Body of pancreas (tissue), 4 donors: ENCODE measurements at regions not wholly inside any gene's neighbourhood (a gene's known extent, or its start where the extent isn't known, plus 50 kb on each side); places are given as distances from the start of the nearest gene placed in this dataset.

Experiments used
- ATAC-seq: fragments of 150-250 bp; one replicate; pipeline ENCODE4 v1.9.1; 2016
- DNase-seq, 4 donors: peaks; one replicate each; pipeline ENCODE4 v3.0.0-alpha.2; 2019
- H3K27ac ChIP-seq, 4 donors: fragments of 200-600 bp; sonication (generic); 1 replicate in 3 of 4; 2 replicates in 1 of 4; pipeline versions ENCODE4 v1.5.1 to v1.6.1; 2016 to 2019; ENCODE audit warnings: mild to moderate bottlenecking in 1 of 4, mixed read lengths in 1 of 4, moderate library complexity in 1 of 4
- H3K27me3 ChIP-seq, 2 donors: fragments of 200-600 bp; sonication (generic); one replicate each; pipeline ENCODE4 v1.6.0; 2016; ENCODE audit warnings: mild to moderate bottlenecking in 1 of 2
- H3K36me3 ChIP-seq, 2 donors: fragments of 200-600 bp; sonication (generic); replicated peaks in 1 of 2; 2 replicates each; pipeline ENCODE4 v1.5.1; 2016; ENCODE audit warnings: low read depth in 2 of 2; ENCODE audit not compliant: insufficient read depth in 1 of 2
- H3K4me1 ChIP-seq: fragments of 200-600 bp; sonication (generic); one replicate; pipeline ENCODE4 v1.6.0; 2016
- H3K4me3 ChIP-seq, 2 donors: fragments of 200-600 bp; sonication (generic); 1 replicate in 1 of 2; 2 replicates in 1 of 2; pipeline ENCODE4 v1.5.1; 2016 to 2019
- H3K9me3 ChIP-seq, 3 donors: fragments of 200-600 bp; sonication (generic); 1 replicate in 2 of 3; 2 replicates in 1 of 3; pipeline ENCODE4 v1.5.1; 2016
- POLR2A ChIP-seq, 3 donors: fragments of 450-650 bp; IDR thresholded peaks; one replicate each; pipeline ENCODE4 v1.6.1; 2016; ENCODE audit warnings: antibody characterized with exemption in 3 of 3, mild to moderate bottlenecking in 2 of 3
- WGBS, 2 donors: methylation state at CpG; one replicate each; pipeline ENCODE4 v1.1.5; 2017; 5-methylcytosine and 5-hydroxymethylcytosine counted together
- intact Hi-C: fragments of 100-400 bp; cut with DNase I; formaldehyde crosslinking; loops from one replicate; pipeline ENCODE4 v1.15.1; 2023
- TF ChIP-seq, protein P1 (sequence below), 7 experiments: fragments of 450-650 bp in 4 of 7; fragments of 200-600 bp in 3 of 7; sonication (generic) in 3 of 7; IDR thresholded peaks; one replicate each; pipeline ENCODE4 v1.5.1; 2016 to 2019; ENCODE audit warnings: antibody characterized with exemption in 7 of 7

DNA sequence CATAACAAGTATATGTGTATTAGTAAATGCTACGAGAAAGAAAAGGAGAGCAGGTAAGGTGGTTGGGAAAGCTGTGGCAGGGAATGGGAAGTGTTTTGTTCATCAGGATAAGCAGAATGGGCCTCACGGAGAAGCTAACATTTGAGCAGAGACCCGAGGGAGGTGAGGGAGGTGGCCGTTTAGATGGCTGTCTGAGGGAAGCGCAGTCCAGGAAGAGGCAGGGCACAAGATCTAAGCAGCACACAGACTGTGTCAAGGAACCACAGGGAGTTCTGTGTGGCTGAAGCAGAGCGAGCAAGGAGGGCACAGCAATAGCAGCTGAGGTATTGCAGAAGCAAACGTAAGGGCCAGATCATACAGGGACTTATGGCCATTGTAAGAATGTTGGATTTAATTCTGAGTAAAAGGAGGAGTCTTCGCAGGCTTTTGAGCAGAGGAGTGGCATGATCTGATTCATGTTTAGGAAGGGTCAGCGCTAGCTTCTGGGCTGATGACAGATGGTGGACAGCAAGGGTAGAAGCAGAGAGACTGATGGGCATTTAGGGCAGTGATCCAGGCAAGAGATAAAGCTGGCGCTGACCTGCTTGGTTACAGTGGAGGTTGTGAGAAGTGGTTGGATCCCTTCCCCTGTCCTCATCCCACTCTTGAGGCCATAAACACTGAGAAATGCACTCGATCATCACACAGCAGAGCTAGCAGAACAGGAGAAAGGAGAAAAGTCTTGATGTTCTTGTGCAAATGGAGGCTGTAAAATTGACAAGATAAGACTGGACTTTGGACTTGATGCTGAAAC is 199.9 kb downstream of the LACC1 start:
- Histone ChIP-seq H3K27me3 (no peaks in the 10 kb centered on the region), H3K9me3 (no peaks in the 10 kb centered on the region), H3K4me3 (no peak overlapping the region), H3K36me3 (no peaks in the 10 kb centered on the region), H3K27ac (no peak overlapping the region), H3K4me1 (no peaks in the 10 kb centered on the region)
- TF ChIP-seq, protein P1, sequence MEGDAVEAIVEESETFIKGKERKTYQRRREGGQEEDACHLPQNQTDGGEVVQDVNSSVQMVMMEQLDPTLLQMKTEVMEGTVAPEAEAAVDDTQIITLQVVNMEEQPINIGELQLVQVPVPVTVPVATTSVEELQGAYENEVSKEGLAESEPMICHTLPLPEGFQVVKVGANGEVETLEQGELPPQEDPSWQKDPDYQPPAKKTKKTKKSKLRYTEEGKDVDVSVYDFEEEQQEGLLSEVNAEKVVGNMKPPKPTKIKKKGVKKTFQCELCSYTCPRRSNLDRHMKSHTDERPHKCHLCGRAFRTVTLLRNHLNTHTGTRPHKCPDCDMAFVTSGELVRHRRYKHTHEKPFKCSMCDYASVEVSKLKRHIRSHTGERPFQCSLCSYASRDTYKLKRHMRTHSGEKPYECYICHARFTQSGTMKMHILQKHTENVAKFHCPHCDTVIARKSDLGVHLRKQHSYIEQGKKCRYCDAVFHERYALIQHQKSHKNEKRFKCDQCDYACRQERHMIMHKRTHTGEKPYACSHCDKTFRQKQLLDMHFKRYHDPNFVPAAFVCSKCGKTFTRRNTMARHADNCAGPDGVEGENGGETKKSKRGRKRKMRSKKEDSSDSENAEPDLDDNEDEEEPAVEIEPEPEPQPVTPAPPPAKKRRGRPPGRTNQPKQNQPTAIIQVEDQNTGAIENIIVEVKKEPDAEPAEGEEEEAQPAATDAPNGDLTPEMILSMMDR (IDR thresholded peaks at IDR 0.05), result no peak
- TF ChIP-seq POLR2A (IDR thresholded peaks at IDR 0.05), result no peak
- intact Hi-C loops, result no loop called here
- DNase-seq, result no peak
- no peak for ATAC-seq
- WGBS, 2 donors, result 73 to 81% methylated on average over 11 of the region's 11 CpGs

GRCh38 chr13:44084146-44084545 is 204.4 kb downstream of the LACC1 start:
- TF ChIP-seq POLR2A (IDR thresholded peaks at IDR 0.05), result no peak
- TF ChIP-seq, protein P1 (IDR thresholded peaks at IDR 0.05), result no peak
- ATAC-seq (no peak), DNase-seq (no peak)
- Histone ChIP-seq H3K27ac (no peak overlapping the region), H3K9me3 (no peaks in the 10 kb centered on the region), H3K27me3 (no peaks in the 10 kb centered on the region), H3K4me1 (no peaks in the 10 kb centered on the region), H3K4me3 (no peak overlapping the region), H3K36me3 (no peaks in the 10 kb centered on the region)
- WGBS, 2 donors, result 77 to 79% methylated on average over 3 of the region's 3 CpGs
- intact Hi-C loops, result no loop called here

DNA sequence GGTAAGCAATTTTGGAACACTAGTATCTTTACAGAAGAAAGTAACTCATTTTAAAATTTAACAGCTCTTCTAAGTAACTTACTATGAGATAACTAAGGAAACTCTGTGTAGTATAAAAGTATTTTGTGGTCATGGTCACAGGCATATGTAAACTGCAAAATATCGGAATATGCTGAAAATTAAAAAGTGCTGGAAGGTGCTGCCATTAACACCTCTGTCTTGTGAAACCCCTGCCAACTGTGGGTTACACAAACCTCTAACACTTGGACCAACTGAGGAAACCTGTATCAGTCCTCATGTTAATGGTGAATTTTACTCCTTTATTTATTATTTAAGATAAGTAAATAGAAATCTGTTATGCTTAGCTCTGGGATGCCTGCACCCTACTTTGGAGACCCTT is 206.7 kb downstream of the LACC1 start:
- no peak overlapping the region for H3K4me3 ChIP-seq
- no peaks in the 10 kb centered on the region for H3K36me3 ChIP-seq
- intact Hi-C loops, result no loop called here
- no peak overlapping the region for H3K27ac ChIP-seq
- H3K27me3 ChIP-seq, result no peaks in the 10 kb centered on the region
- no peaks in the 10 kb centered on the region for H3K9me3 ChIP-seq
- TF ChIP-seq, protein P1 (IDR thresholded peaks at IDR 0.05), result no peak
- TF ChIP-seq POLR2A (IDR thresholded peaks at IDR 0.05), result no peak
- DNase-seq (no peak), ATAC-seq (no peak)
- H3K4me1 ChIP-seq, result no peaks in the 10 kb centered on the region
- WGBS, 2 donors, result 83 to 89% methylated on average over 1 of the region's 1 CpG

- DNase-seq (no peak), ATAC-seq (no peak)
- Histone ChIP-seq H3K27me3 (no peaks in the 10 kb centered on the region), H3K4me3 (no peak overlapping the region), H3K36me3 (no peaks in the 10 kb centered on the region), H3K9me3 (no peaks in the 10 kb centered on the region), H3K27ac (no peak overlapping the region), H3K4me1 (no peaks in the 10 kb centered on the region)
- 52 to 71% methylated on average over 3 to 4 of the region's 4 CpGs for WGBS, 2 donors
- TF ChIP-seq, protein P1 (IDR thresholded peaks at IDR 0.05), result no peak
- TF ChIP-seq POLR2A (IDR thresholded peaks at IDR 0.05), result no peak
- intact Hi-C loops, result no loop called here
Measured at GRCh38 chr13:44088411-44088810, 208.7 kb downstream of the LACC1 start.

GRCh38 chr13:44088991-44089413 is 209.3 kb downstream of the LACC1 start:
- H3K36me3 ChIP-seq, result no peaks in the 10 kb centered on the region
- no peak for TF ChIP-seq POLR2A (IDR thresholded peaks at IDR 0.05)
- TF ChIP-seq, protein P1 (IDR thresholded peaks at IDR 0.05), result no peak
- H3K27ac ChIP-seq, result no peak overlapping the region
- intact Hi-C loops, result no loop called here
- DNase-seq, result no peak
- no peak overlapping the region for H3K4me3 ChIP-seq
- WGBS, 2 donors, result 58 to 87% methylated on average over 4 of the region's 4 CpGs
- H3K4me1 ChIP-seq, result no peaks in the 10 kb centered on the region
- no peaks in the 10 kb centered on the region for H3K27me3 ChIP-seq
- no peaks in the 10 kb centered on the region for H3K9me3 ChIP-seq
- no peak for ATAC-seq
